NCI-H748 treated with DMSO at 0.1 percent for 48 hours (cell line): ENCODE measurements at regions not wholly inside any gene's neighbourhood (a gene's known extent, or its start where the extent isn't known, plus 50 kb on each side); places are given as distances from the start of the nearest gene placed in this dataset.
"Not testable (repeated sequence)": the region's sequence is repeated elsewhere in the genome, so short reads cannot be mapped to it uniquely, and the experiment has no call there.

Experiments
- DNase-seq: peaks from one replicate; lab custom pipeline; 2025; lab: John Stamatoyannopoulos, UW

- not testable (repeated sequence) for DNase-seq
These were observed 338.8 kb upstream of the SOX9 start for GRCh38 chr17:71782021-71782420.

- no peak for DNase-seq
These were observed 330.0 kb upstream of the SOX9 start for GRCh38 chr17:71790791-71791190.

- no peak for DNase-seq
These were observed 329.5 kb upstream of the SOX9 start for GRCh38 chr17:71791311-71791710.

GRCh38 chr17:71792966-71793365 is 327.9 kb upstream of the SOX9 start:
- no peak for DNase-seq

- no peak for DNase-seq
These were observed 327.3 kb upstream of the SOX9 start for GRCh38 chr17:71793518-71793917.

GRCh38 chr17:71798701-71799100 is 322.1 kb upstream of the SOX9 start:
- no peak for DNase-seq

GRCh38 chr17:71799657-71800056 is 321.2 kb upstream of the SOX9 start:
- no peak for DNase-seq

- no peak for DNase-seq
These were observed 319.5 kb upstream of the SOX9 start for GRCh38 chr17:71801301-71801700.

GRCh38 chr17:71802663-71803062 is 318.2 kb upstream of the SOX9 start:
- DNase-seq: no peak

- DNase-seq: no peak
These were observed 317.1 kb upstream of the SOX9 start for GRCh38 chr17:71803656-71804284.

- DNase-seq: no peak
These were observed 311.3 kb upstream of the SOX9 start for GRCh38 chr17:71809537-71809936.

- DNase-seq: not testable (repeated sequence)
These were observed 307.0 kb upstream of the SOX9 start for GRCh38 chr17:71813861-71814260.

GRCh38 chr17:71821511-71821910 is 299.3 kb upstream of the SOX9 start:
- DNase-seq: no peak

- no peak for DNase-seq
These were observed 296.1 kb upstream of the SOX9 start for GRCh38 chr17:71824671-71825070.

GRCh38 chr17:71825687-71826086 is 295.1 kb upstream of the SOX9 start:
- no peak for DNase-seq

GRCh38 chr17:71828182-71828596 is 292.6 kb upstream of the SOX9 start:
- peak; percentile 93 for DNase-seq

GRCh38 chr17:71830866-71831265 is 290.0 kb upstream of the SOX9 start:
- DNase-seq: no peak

GRCh38 chr17:71842986-71843385 is 277.8 kb upstream of the SOX9 start:
- no peak for DNase-seq

GRCh38 chr17:71845337-71845736 is 275.5 kb upstream of the SOX9 start:
- no peak for DNase-seq

GRCh38 chr17:71846561-71847110 is 274.2 kb upstream of the SOX9 start:
- no peak for DNase-seq

GRCh38 chr17:71849783-71850768 is 270.7 kb upstream of the SOX9 start:
- no peak for DNase-seq

GRCh38 chr17:71850812-71851211 is 270.0 kb upstream of the SOX9 start:
- DNase-seq: no peak

- no peak for DNase-seq
These were observed 265.8 kb upstream of the SOX9 start for GRCh38 chr17:71855010-71855409.
